Fibroblast of pulmonary artery (primary cell): ENCODE measurements at regions not wholly inside any gene's neighbourhood (a gene's known extent, or its start where the extent isn't known, plus 50 kb on each side); places are given as distances from the start of the nearest gene placed in this dataset.
A peak's percentile ranks its signal among the peaks of the same experiment; 100 is the strongest.

Experiments used
- DNase-seq: peaks from one replicate; pipeline ENCODE4 v3.0.0-alpha.2; 2010; ENCODE audit warnings: low read depth
- H3K4me3 ChIP-seq: replicated peaks from 2 replicates; pipeline ENCODE4 v1.5.1; 2011; ENCODE audit warnings: low read depth, mild to moderate bottlenecking, control low read depth, low read length, moderate library complexity
- TF ChIP-seq, protein P1 (sequence below): IDR thresholded peaks from 2 replicates; pipeline ENCODE4 v1.5.1; 2011; ENCODE audit warnings: mild to moderate bottlenecking, control low read depth, low read length, inconsistent platforms; ENCODE audit errors: missing control alignments

DNA sequence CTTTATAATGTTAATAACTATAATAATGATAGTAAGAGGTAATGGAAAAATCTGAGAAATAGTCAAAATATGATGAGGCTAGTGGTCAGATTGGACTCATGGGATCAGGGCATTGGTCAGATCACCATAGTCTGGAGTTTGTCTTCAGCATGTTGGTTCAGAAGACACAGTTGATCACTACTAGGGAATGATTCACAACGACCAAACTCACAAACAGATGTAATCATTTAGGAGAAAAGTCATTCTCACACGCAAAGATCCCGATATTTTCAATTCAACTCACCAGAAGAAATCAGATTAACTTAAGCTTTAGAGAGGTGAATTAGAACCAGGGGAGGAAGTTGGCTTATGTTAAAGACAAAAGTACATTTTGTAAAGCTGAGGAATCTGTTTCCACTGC, 131.8 kb downstream of the LURAP1L start:
- no peak overlapping the region for H3K4me3 ChIP-seq
- TF ChIP-seq, protein P1, sequence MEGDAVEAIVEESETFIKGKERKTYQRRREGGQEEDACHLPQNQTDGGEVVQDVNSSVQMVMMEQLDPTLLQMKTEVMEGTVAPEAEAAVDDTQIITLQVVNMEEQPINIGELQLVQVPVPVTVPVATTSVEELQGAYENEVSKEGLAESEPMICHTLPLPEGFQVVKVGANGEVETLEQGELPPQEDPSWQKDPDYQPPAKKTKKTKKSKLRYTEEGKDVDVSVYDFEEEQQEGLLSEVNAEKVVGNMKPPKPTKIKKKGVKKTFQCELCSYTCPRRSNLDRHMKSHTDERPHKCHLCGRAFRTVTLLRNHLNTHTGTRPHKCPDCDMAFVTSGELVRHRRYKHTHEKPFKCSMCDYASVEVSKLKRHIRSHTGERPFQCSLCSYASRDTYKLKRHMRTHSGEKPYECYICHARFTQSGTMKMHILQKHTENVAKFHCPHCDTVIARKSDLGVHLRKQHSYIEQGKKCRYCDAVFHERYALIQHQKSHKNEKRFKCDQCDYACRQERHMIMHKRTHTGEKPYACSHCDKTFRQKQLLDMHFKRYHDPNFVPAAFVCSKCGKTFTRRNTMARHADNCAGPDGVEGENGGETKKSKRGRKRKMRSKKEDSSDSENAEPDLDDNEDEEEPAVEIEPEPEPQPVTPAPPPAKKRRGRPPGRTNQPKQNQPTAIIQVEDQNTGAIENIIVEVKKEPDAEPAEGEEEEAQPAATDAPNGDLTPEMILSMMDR: no peak
- DNase-seq: no peak

DNA sequence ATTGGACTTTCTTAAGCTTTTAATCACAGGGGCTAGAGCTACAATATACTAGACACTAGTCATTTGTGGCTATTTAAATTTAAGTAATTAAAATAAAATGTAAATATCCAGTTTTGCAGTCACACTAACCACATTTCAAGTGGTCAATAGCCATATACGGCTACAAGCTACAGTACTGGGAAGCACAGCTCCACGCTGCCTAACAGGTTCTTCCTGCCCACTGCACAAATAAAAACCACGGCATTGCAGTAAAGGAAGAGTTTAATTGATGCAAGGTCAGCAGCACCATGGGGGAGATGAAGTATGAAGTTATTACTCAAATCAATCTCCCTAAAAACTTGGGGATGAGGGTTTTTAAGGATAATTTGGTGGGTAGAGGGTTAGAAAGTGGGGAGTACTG, 134.1 kb downstream of the LURAP1L start:
- DNase-seq: no peak
- TF ChIP-seq, protein P1: no peak
- H3K4me3 ChIP-seq: no peak overlapping the region

DNA sequence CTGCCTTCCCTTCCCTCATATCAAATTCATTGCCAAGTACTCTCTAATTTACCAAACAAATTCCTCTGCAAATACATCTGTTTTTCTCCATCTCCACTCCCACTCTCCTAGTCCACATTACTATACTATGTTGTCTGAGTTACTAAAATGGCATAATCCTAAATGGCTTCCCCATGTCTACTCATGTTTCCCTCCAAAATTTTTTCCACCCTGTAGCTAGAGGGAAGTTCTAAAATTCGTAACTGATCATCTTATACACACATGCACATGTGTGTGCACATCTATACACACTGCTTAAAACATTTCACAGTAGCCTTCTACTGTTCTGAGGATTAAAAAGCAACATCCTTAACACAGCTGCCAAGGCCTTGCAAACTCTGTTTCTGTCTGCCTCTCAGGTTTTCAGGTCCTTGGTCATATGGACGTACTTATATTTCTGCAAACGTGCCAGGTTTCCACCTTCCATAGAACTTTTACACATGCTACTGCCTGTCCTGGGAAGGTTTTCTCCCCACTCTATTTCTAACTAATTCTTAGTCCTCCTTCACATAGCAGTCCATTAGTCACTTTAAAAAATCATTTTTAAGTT, 140.6 kb downstream of the LURAP1L start:
- TF ChIP-seq, protein P1: no peak

DNA sequence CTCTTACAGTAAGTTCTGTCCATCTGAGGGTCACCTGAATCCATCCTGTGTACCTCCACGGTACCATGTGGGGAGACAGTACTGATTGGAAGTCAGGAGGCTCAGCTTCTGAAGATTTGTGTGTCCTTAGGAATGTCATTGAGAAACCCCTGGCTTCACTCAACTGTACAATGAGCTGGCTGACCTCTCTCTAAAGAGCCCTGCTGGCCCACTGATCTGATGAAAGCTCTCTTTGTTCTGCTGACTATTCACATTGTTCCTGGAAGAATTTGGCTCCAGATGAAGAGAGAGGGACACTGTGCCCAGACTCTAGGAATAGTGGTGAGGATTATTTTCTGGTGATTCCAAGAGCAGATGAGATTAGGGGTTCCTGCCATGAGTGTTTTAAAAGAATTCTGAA, 141.2 kb downstream of the LURAP1L start:
- DNase-seq: peak; percentile 78
- no peak overlapping the region for H3K4me3 ChIP-seq
- TF ChIP-seq, protein P1: no peak

More for the DNA sequence above, 140.6 kb downstream of the LURAP1L start:
- H3K4me3 ChIP-seq: no peak overlapping the region
- no peak for DNase-seq

DNA sequence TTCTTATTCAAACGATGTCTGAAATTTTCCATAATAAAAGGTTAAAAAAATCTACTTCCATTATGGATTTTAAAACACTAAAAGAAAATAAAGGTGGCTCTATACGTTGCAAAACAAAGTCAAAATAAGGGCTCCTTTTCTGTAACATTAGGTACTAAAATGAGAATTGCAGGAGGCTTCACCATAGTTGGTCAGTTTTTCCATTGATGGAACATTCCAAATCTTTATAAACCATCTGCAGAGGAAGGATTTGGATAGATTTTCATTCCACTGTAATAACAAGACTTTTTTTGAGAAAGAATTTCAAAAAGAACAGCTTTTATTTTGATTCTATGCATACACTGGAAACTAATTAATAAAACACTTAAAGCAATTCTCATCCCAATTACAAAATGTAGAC, 145.6 kb downstream of the LURAP1L start:
- TF ChIP-seq, protein P1: no peak
- no peak overlapping the region for H3K4me3 ChIP-seq
- no peak for DNase-seq

DNA sequence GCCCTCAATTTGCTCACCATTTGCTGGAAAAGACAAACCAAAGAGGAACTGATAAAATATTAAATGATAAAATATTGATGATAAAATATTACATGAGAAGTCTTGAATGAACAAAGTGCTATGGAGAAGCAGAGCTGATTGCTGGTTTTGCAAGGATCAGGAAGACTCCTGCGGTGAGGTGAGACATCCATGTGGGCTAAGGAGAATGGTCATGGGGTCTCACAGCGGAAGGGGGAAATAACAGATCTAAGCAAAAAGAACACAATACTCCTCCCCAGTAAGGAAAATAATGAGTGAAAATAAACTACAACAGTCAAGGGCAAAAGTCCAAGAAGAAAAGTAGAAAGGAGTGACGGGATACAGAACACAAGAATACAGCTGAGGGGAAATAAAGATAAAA, 146.8 kb downstream of the LURAP1L start:
- no peak for DNase-seq
- no peak overlapping the region for H3K4me3 ChIP-seq
- TF ChIP-seq, protein P1: no peak

DNA sequence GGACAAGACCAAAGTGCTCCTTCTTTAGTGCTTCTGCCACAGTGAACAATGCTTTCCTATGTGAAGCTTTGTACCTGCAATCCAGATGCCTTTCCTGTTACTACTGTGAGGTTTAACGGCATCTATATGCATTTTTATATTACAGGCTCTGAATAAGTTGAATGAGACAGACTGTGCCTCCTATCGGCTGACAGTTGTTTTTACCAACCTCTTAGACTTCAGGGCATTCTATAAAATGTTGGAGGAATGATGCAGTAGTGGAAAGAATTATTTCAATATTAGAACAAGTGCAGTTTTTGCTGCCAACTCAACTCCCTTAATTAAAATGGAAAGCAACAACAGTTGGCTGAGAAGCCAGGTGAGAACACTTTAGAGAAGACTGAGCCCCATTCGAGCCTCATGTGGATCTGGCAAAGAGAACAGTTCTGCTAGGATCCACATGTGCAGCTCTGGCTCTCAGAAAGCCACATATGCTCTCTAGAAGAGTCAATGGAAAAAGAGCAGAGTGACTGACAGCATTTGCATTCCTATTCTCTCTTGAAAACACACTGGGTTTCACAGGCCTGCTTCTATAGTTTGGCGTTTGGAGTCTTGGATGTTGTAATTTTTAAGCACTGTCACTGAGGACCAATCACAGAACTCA, 147.5 kb downstream of the LURAP1L start:
- DNase-seq: no peak
- TF ChIP-seq, protein P1: no peak

More for the DNA sequence above, 147.5 kb downstream of the LURAP1L start:
- no peak overlapping the region for H3K4me3 ChIP-seq
